Endodermal cell (in vitro differentiated cells): ENCODE measurements at regions not wholly inside any gene's neighbourhood (a gene's known extent, or its start where the extent isn't known, plus 50 kb on each side); places are given as distances from the start of the nearest gene placed in this dataset.

Experiments used
- DNase-seq: peaks from one replicate; pipeline ENCODE4 v3.0.0-alpha.2; 2017
- H3K27ac ChIP-seq: 2 replicates; pipeline ENCODE4 v1.5.1; 2013; ENCODE audit warnings: mild to moderate bottlenecking, low read depth, low read length, moderate library complexity
- H3K27me3 ChIP-seq: 2 replicates; pipeline ENCODE4 v1.6.1; 2013; ENCODE audit warnings: mild to moderate bottlenecking, low read length, moderate library complexity; ENCODE audit not compliant: insufficient read depth, control insufficient read depth, poor library complexity, severe bottlenecking
- H3K36me3 ChIP-seq: 2 replicates; pipeline ENCODE4 v1.7.0; 2013; ENCODE audit warnings: mild to moderate bottlenecking, low read length, moderate library complexity; ENCODE audit not compliant: control insufficient read depth, insufficient read depth
- H3K4me1 ChIP-seq: one replicate; pipeline ENCODE4 v1.7.0; 2013; ENCODE audit warnings: low read length; ENCODE audit not compliant: control insufficient read depth, insufficient read depth
- H3K4me3 ChIP-seq: 2 replicates; pipeline ENCODE4 v1.5.1; 2013; ENCODE audit warnings: mild to moderate bottlenecking, low read length, moderate library complexity
- H3K9ac ChIP-seq: 2 replicates; pipeline ENCODE4 v1.6.1; 2013; ENCODE audit warnings: mild to moderate bottlenecking, low read length, moderate library complexity; ENCODE audit not compliant: poor library complexity, severe bottlenecking; ENCODE audit errors: extremely low read depth
- H3K9me3 ChIP-seq: 2 replicates; pipeline ENCODE4 v1.6.1; 2013; ENCODE audit warnings: mild to moderate bottlenecking, low read length, moderate library complexity; ENCODE audit not compliant: control insufficient read depth
- H3K27ac Mint-ChIP-seq: 2 replicates; pipeline ENCODE4 v1.8.0; 2020; ENCODE audit warnings: mixed read lengths
- H3K27me3 Mint-ChIP-seq: 2 replicates; pipeline ENCODE4 v1.8.0; 2021; ENCODE audit warnings: mild to moderate bottlenecking, mixed read lengths; ENCODE audit not compliant: insufficient read depth
- H3K36me3 Mint-ChIP-seq: 2 replicates; pipeline ENCODE4 v1.8.0; 2020; ENCODE audit warnings: low read depth, mixed read lengths
- H3K4me1 Mint-ChIP-seq: 2 replicates; pipeline ENCODE4 v1.8.0; 2020; ENCODE audit warnings: mixed read lengths
- H3K4me3 Mint-ChIP-seq: 2 replicates; pipeline ENCODE4 v1.8.0; 2020; ENCODE audit warnings: mild to moderate bottlenecking, moderate library complexity, mixed read lengths
- H3K9me3 Mint-ChIP-seq: 2 replicates; pipeline ENCODE4 v1.8.0; 2020; ENCODE audit warnings: mild to moderate bottlenecking, mixed read lengths
- WGBS, 2 experiments: methylation state at CpG; one replicate each; pipeline versions ENCODE4 v1.1.5 to v1.1.7; 2013; ENCODE audit warnings: missing lambda C conversion rate in 2 of 2, mixed read lengths in 1 of 2; ENCODE audit not compliant: insufficient coverage in 1 of 2, insufficient read length in 1 of 2; 5-methylcytosine and 5-hydroxymethylcytosine counted together
- TF ChIP-seq, protein P1 (sequence below): fragments of 200-600 bp; sonication (generic); conservative IDR thresholded peaks from 2 replicates; pipeline ENCODE4 v1.5.0; 2021; ENCODE audit warnings: antibody characterized with exemption, mild to moderate bottlenecking

DNA sequence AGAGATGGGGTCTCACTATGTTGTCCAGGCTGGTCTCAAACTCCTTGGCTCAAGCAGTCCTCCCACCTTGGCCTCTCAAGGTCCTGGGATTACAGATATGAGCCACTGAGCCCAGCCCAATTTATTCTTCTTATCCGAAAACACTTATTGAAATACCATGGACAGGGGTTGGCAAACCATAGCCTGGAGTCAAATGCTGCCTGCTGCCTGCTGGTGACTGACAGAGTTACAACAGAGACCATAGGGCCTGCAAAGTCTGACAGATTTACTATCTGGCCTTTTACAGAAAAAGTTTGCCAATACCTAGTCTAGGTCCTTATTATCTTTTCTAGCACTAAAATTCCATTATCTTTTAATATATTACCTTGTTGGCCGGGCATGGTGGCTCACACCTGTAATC is 87.1 kb upstream of the ZNF281 start:
- Histone ChIP-seq H3K36me3 (no peaks in the 10 kb centered on the region), H3K27ac (no peak overlapping the region), H3K9me3 (no peaks in the 10 kb centered on the region), H3K9ac (no peak overlapping the region), H3K27me3 (no peaks in the 10 kb centered on the region), H3K4me3 (no peak overlapping the region), H3K4me1 (no peaks in the 10 kb centered on the region)
- peaks cover 2% of the 10 kb centered on the region for H3K27me3 Mint-ChIP-seq
- DNase-seq = no peak
- no peaks in the 10 kb centered on the region for H3K36me3 Mint-ChIP-seq
- peaks cover 5% of the 10 kb centered on the region for H3K4me1 Mint-ChIP-seq
- H3K9me3 Mint-ChIP-seq = no peaks in the 10 kb centered on the region
- no peak overlapping the region for H3K27ac Mint-ChIP-seq
- TF ChIP-seq, protein P1, sequence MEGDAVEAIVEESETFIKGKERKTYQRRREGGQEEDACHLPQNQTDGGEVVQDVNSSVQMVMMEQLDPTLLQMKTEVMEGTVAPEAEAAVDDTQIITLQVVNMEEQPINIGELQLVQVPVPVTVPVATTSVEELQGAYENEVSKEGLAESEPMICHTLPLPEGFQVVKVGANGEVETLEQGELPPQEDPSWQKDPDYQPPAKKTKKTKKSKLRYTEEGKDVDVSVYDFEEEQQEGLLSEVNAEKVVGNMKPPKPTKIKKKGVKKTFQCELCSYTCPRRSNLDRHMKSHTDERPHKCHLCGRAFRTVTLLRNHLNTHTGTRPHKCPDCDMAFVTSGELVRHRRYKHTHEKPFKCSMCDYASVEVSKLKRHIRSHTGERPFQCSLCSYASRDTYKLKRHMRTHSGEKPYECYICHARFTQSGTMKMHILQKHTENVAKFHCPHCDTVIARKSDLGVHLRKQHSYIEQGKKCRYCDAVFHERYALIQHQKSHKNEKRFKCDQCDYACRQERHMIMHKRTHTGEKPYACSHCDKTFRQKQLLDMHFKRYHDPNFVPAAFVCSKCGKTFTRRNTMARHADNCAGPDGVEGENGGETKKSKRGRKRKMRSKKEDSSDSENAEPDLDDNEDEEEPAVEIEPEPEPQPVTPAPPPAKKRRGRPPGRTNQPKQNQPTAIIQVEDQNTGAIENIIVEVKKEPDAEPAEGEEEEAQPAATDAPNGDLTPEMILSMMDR = peak; percentile 36
- WGBS, 2 experiments = 86 to 92% methylated on average over 1 to 2 of the region's 2 CpGs
- no peak overlapping the region for H3K4me3 Mint-ChIP-seq

GRCh38 chr1:200495901-200496300 is 86.1 kb upstream of the ZNF281 start:
- no peaks in the 10 kb centered on the region for H3K4me1 ChIP-seq

GRCh38 chr1:200493344-200493743 is 83.5 kb upstream of the ZNF281 start:
- Histone ChIP-seq H3K4me1 (no peaks in the 10 kb centered on the region), H3K36me3 (no peaks in the 10 kb centered on the region), H3K27me3 (no peaks in the 10 kb centered on the region), H3K27ac (no peak overlapping the region), H3K9ac (no peak overlapping the region), H3K4me3 (no peak overlapping the region), H3K9me3 (no peaks in the 10 kb centered on the region)
- Mint-ChIP-seq H3K4me3 (no peak overlapping the region), H3K27me3 (peaks cover 3% of the 10 kb centered on the region), H3K4me1 (peaks cover 6% of the 10 kb centered on the region), H3K27ac (no peak overlapping the region), H3K36me3 (no peaks in the 10 kb centered on the region), H3K9me3 (no peaks in the 10 kb centered on the region)
- TF ChIP-seq, protein P1 = no peak
- 61 to 80% methylated on average over 2 to 4 of the region's 4 CpGs for WGBS, 2 experiments
- DNase-seq = no peak

More at GRCh38 chr1:200495901-200496300, 86.1 kb upstream of the ZNF281 start:
- no peak overlapping the region for H3K27ac Mint-ChIP-seq
- Histone ChIP-seq H3K4me3 (no peak overlapping the region), H3K27ac (no peak overlapping the region), H3K36me3 (no peaks in the 10 kb centered on the region), H3K27me3 (no peaks in the 10 kb centered on the region), H3K9me3 (no peaks in the 10 kb centered on the region), H3K9ac (no peak overlapping the region)
- H3K27me3 Mint-ChIP-seq = peaks cover 2% of the 10 kb centered on the region
- 94% methylated on average over 1 of the region's 1 CpG; no CpG with 5 or more reads in 1 of the 2 experiments for WGBS, 2 experiments
- TF ChIP-seq, protein P1 = no peak
- peaks cover 5% of the 10 kb centered on the region for H3K4me1 Mint-ChIP-seq
- H3K36me3 Mint-ChIP-seq = no peaks in the 10 kb centered on the region
- H3K4me3 Mint-ChIP-seq = no peak overlapping the region
- no peaks in the 10 kb centered on the region for H3K9me3 Mint-ChIP-seq
- DNase-seq = no peak
